H1 (cell line): ENCODE measurements at regions not wholly inside any gene's neighbourhood (a gene's known extent, or its start where the extent isn't known, plus 50 kb on each side); places are given as distances from the start of the nearest gene placed in this dataset.

Experiments
- E2F6 ChIP-seq: IDR thresholded peaks from 2 replicates; pipeline ENCODE4 v1.6.1; 2012; ENCODE audit warnings: inconsistent platforms
- POLR2AphosphoS5 ChIP-seq: IDR thresholded peaks from 2 replicates; pipeline ENCODE4 v1.6.1; 2011; ENCODE audit warnings: low read depth, low read length
- SP2 ChIP-seq: IDR thresholded peaks from 2 replicates; pipeline ENCODE4 v1.6.1; 2012; ENCODE audit warnings: mild to moderate bottlenecking, low read length, inconsistent platforms
- USF2 ChIP-seq: IDR thresholded peaks from 2 replicates; pipeline ENCODE4 v1.6.1; 2011; ENCODE audit warnings: low read length, improper control_type of control experiment

DNA sequence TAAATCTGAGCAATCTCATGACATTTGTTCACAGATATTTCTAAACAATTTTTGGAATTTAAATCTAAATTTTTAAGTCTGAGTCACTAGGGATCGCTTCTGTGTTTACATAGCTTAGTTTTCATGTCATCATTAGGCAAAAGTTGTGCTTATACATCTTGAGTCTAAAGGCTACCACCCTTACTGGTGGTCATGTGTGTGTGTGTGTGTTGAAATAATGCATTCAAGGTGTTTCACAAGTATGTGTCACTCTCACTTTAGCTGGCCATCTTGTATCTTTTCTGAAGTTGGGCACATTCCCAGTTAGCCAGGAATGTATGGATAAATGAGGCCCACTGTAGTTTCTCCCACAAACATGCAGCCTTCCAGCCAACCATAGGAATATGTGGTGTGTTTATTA, 1162.5 kb upstream of the PRMT6 start (continued):
- TF ChIP-seq E2F6 = no peak
- TF ChIP-seq POLR2AphosphoS5 = no peak
- TF ChIP-seq USF2 = no peak
- TF ChIP-seq SP2 = no peak
